Ectodermal cell (in vitro differentiated cells): ENCODE measurements at regions not wholly inside any gene's neighbourhood (a gene's known extent, or its start where the extent isn't known, plus 50 kb on each side); places are given as distances from the start of the nearest gene placed in this dataset.

Experiments used
- H3K27ac ChIP-seq: 2 replicates; pipeline ENCODE4 v1.7.0; 2013; ENCODE audit warnings: mild to moderate bottlenecking, low read depth, low read length; ENCODE audit not compliant: insufficient read depth, poor library complexity, severe bottlenecking
- H3K27me3 ChIP-seq: 2 replicates; pipeline ENCODE4 v1.7.0; 2013; ENCODE audit warnings: mild to moderate bottlenecking, low read length; ENCODE audit not compliant: insufficient read depth, control insufficient read depth, poor library complexity, severe bottlenecking
- H3K36me3 ChIP-seq: one replicate; pipeline ENCODE4 v1.7.0; 2013; ENCODE audit warnings: low read length; ENCODE audit not compliant: control insufficient read depth, insufficient read depth
- H3K4me1 ChIP-seq: one replicate; pipeline ENCODE4 v1.7.0; 2013; ENCODE audit warnings: low read length; ENCODE audit not compliant: control insufficient read depth, insufficient read depth
- H3K4me3 ChIP-seq: 2 replicates; pipeline ENCODE4 v1.7.0; 2013; ENCODE audit warnings: low read depth, low read length, control low read depth; ENCODE audit not compliant: insufficient read depth
- H3K9me3 ChIP-seq: 2 replicates; pipeline ENCODE4 v1.7.0; 2013; ENCODE audit warnings: mild to moderate bottlenecking, low read length, moderate library complexity; ENCODE audit not compliant: control insufficient read depth
- WGBS, 2 experiments: methylation state at CpG; one replicate each; pipeline ENCODE4 v1.1.7; 2013; ENCODE audit warnings: missing lambda C conversion rate in 2 of 2; 5-methylcytosine and 5-hydroxymethylcytosine counted together

DNA sequence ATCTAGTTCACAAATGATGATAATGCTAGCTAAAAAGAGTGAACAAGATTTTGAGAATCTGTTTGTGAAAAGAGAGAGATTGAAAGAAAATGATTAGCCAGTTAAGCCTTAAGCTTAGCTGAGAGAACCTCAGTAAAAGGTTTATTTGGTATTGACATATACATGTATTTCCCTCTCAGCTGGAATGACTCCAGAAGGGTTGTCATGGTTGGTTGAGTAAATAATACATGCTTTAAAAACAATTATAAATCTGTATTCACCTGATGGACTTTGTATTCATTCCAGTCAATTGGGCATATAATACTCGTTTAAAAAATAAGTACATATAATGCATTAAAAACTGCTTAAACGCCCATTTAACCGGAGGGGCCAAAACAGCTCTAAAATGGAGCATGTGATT, 181.4 kb downstream of the GRB14 start:
- 90 to 100% methylated on average over 2 of the region's 3 CpGs for WGBS, 2 experiments

DNA sequence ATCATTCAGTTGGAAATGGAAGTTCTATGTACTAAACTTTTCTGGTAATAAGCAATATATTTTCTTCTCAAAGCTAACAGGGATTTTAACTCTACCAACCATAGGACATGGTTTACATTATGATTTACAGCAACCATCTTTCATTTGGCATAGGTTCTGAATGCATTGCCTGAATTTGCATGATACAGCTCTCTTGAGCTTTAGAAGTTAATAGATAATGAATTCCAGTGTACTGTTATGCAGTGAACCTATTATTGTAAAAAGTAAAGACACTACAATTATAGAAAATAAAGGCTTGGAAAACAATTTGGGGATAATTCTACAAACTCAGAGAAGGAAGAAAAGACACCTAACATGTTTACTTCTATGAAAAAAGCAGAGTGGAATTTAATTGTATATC, 182.0 kb downstream of the GRB14 start:
- Histone ChIP-seq H3K4me1 (no peaks in the 10 kb centered on the region), H3K36me3 (no peaks in the 10 kb centered on the region), H3K27me3 (no peaks in the 10 kb centered on the region), H3K4me3 (no peak overlapping the region), H3K9me3 (no peaks in the 10 kb centered on the region), H3K27ac (no peak overlapping the region)

More for the DNA sequence above, 181.4 kb downstream of the GRB14 start:
- H3K4me1 ChIP-seq, result no peaks in the 10 kb centered on the region
- H3K4me3 ChIP-seq, result no peak overlapping the region
- no peaks in the 10 kb centered on the region for H3K9me3 ChIP-seq
- H3K36me3 ChIP-seq, result no peaks in the 10 kb centered on the region
- no peak overlapping the region for H3K27ac ChIP-seq
- H3K27me3 ChIP-seq, result no peaks in the 10 kb centered on the region

GRCh38 chr2:164438490-164439205, 182.6 kb downstream of the GRB14 start:
- Histone ChIP-seq H3K27ac (no peak overlapping the region), H3K4me3 (no peak overlapping the region), H3K9me3 (no peaks in the 10 kb centered on the region), H3K27me3 (no peaks in the 10 kb centered on the region), H3K36me3 (no peaks in the 10 kb centered on the region), H3K4me1 (no peaks in the 10 kb centered on the region)

- Histone ChIP-seq H3K4me1 (no peaks in the 10 kb centered on the region), H3K27ac (no peak overlapping the region), H3K27me3 (no peaks in the 10 kb centered on the region), H3K9me3 (no peaks in the 10 kb centered on the region), H3K36me3 (no peaks in the 10 kb centered on the region), H3K4me3 (no peak overlapping the region)
- WGBS, 2 experiments, result 82 to 86% methylated on average over 3 of the region's 3 CpGs
Observed at GRCh38 chr2:164436131-164436530, 185.2 kb downstream of the GRB14 start.

GRCh38 chr2:164430166-164430783, 191.0 kb downstream of the GRB14 start:
- no peaks in the 10 kb centered on the region for H3K9me3 ChIP-seq
- 97 to 100% methylated on average over 3 of the region's 3 CpGs for WGBS, 2 experiments
- H3K36me3 ChIP-seq, result no peaks in the 10 kb centered on the region
- H3K27me3 ChIP-seq, result no peaks in the 10 kb centered on the region
- H3K27ac ChIP-seq, result no peak overlapping the region
- H3K4me1 ChIP-seq, result no peaks in the 10 kb centered on the region
- H3K4me3 ChIP-seq, result no peak overlapping the region

- Histone ChIP-seq H3K27me3 (no peaks in the 10 kb centered on the region), H3K4me1 (no peaks in the 10 kb centered on the region), H3K9me3 (no peaks in the 10 kb centered on the region), H3K36me3 (no peaks in the 10 kb centered on the region), H3K4me3 (no peak overlapping the region), H3K27ac (no peak overlapping the region)
- 87 to 94% methylated on average over 1 to 2 of the region's 2 CpGs for WGBS, 2 experiments
Observed at GRCh38 chr2:164429354-164429753, 191.9 kb downstream of the GRB14 start.

- WGBS, 2 experiments, result 97 to 98% methylated on average over 7 of the region's 7 CpGs
Observed at GRCh38 chr2:164427111-164427510, 194.2 kb downstream of the GRB14 start.

DNA sequence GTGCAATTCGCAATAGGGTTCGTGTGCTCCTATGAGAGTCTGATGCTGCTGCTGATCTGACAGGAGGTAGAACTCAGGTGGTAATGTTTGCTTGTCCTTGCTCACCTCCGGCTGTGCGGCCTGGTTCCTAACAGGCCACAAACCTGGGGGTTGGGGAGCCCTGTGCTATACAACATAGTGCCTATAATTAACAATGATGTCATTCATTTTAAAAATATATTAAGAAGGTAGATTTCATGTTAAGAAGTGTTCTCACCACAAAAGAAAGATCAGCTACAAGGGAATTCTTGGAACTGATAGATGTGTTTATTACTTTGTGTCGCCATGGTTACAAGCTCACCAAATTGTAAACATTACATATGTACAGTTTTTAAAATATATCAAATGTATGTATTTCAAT, 200.5 kb downstream of the GRB14 start:
- 93 to 96% methylated on average over 4 of the region's 5 CpGs for WGBS, 2 experiments
- H3K9me3 ChIP-seq, result no peaks in the 10 kb centered on the region
- H3K4me1 ChIP-seq, result no peaks in the 10 kb centered on the region
- no peaks in the 10 kb centered on the region for H3K36me3 ChIP-seq
- no peak overlapping the region for H3K4me3 ChIP-seq
- H3K27me3 ChIP-seq, result no peaks in the 10 kb centered on the region
- H3K27ac ChIP-seq, result no peak overlapping the region

More at GRCh38 chr2:164427111-164427510, 194.2 kb downstream of the GRB14 start:
- H3K36me3 ChIP-seq, result no peaks in the 10 kb centered on the region
- no peaks in the 10 kb centered on the region for H3K27me3 ChIP-seq
- no peaks in the 10 kb centered on the region for H3K9me3 ChIP-seq
- H3K27ac ChIP-seq, result no peak overlapping the region
- H3K4me1 ChIP-seq, result no peaks in the 10 kb centered on the region
- no peak overlapping the region for H3K4me3 ChIP-seq

- Histone ChIP-seq H3K4me1 (no peaks in the 10 kb centered on the region), H3K27me3 (no peaks in the 10 kb centered on the region), H3K36me3 (no peaks in the 10 kb centered on the region), H3K4me3 (no peak overlapping the region), H3K9me3 (no peaks in the 10 kb centered on the region), H3K27ac (no peak overlapping the region)
- WGBS, 2 experiments, result 90 to 100% methylated on average over 1 to 2 of the region's 2 CpGs
Observed at GRCh38 chr2:164412831-164413230, 208.5 kb downstream of the GRB14 start.

GRCh38 chr2:164389411-164389810, 231.9 kb downstream of the GRB14 start:
- no peaks in the 10 kb centered on the region for H3K9me3 ChIP-seq
- 66 to 84% methylated on average over 6 of the region's 6 CpGs for WGBS, 2 experiments
- H3K27ac ChIP-seq, result no peak overlapping the region
- H3K4me1 ChIP-seq, result peaks cover 8% of the 10 kb centered on the region
- no peak overlapping the region for H3K4me3 ChIP-seq
- no peaks in the 10 kb centered on the region for H3K36me3 ChIP-seq
- no peaks in the 10 kb centered on the region for H3K27me3 ChIP-seq
